SK-N-SH (cell line): ENCODE measurements at regions not wholly inside any gene's neighbourhood (a gene's known extent, or its start where the extent isn't known, plus 50 kb on each side); places are given as distances from the start of the nearest gene placed in this dataset.

Experiments
- CTCF ChIA-PET: fragments of 300-600, 350-600 bp; formaldehyde crosslinking; extraction: SDS; loops from one replicate; lab custom pipeline; 2021; lab: Yijun Ruan, JAX
- POLR2A ChIA-PET: fragments of 350-600 bp; sonication (Branson Sonifier 250); formaldehyde crosslinking; extraction: SDS; loops from one replicate; lab custom pipeline; 2020; ENCODE audit warnings: antibody characterized with exemption, inconsistent platforms; lab: Yijun Ruan, JAX
- DNase-seq: peaks from one replicate; pipeline ENCODE4 v3.0.0; 2012
- H2AFZ ChIP-seq: fragments of 200-600 bp; sonication (generic); 2 replicates; pipeline ENCODE4 v1.8.1; 2016; ENCODE audit warnings: antibody characterized with exemption, mild to moderate bottlenecking, low read depth
- H3F3A ChIP-seq: fragments of 200-600 bp; sonication (generic); replicated peaks from 2 replicates; pipeline ENCODE3; 2016; ENCODE audit warnings: antibody characterized with exemption, mild to moderate bottlenecking; ENCODE audit not compliant: insufficient read depth
- H3K27ac ChIP-seq, 2 experiments: fragments of 200-500 bp in 1 of 2; fragments of 200-600 bp in 1 of 2; sonication (Bioruptor generic) in 1 of 2; sonication (generic), shearing (Covaris generic) in 1 of 2; 2 replicates each; pipeline versions ENCODE4 v1.5.1 to v1.6.1; 2014 to 2016; ENCODE audit warnings: low read depth in 2 of 2, inconsistent platforms in 1 of 2, low read length in 1 of 2, mild to moderate bottlenecking in 1 of 2, mixed read lengths in 1 of 2
- H3K27me3 ChIP-seq: fragments of 200-600 bp; sonication (generic), shearing (Covaris generic); 2 replicates; pipeline ENCODE4 v1.6.1; 2016; ENCODE audit warnings: mixed run types; ENCODE audit not compliant: insufficient read depth
- H3K36me3 ChIP-seq, 2 experiments: fragments of 200-500 bp in 1 of 2; fragments of 200-600 bp in 1 of 2; sonication (Bioruptor generic) in 1 of 2; sonication (generic) in 1 of 2; replicated peaks in 1 of 2; 2 replicates each; pipeline versions ENCODE3 to v1.5.1; 2014 to 2016; ENCODE audit warnings: low read length in 1 of 2, mild to moderate bottlenecking in 1 of 2; ENCODE audit not compliant: insufficient read depth in 2 of 2, control insufficient read depth in 1 of 2
- H3K4me1 ChIP-seq, 2 experiments: fragments of 200-500 bp in 1 of 2; fragments of 200-600 bp in 1 of 2; sonication (Bioruptor generic) in 1 of 2; sonication (generic), shearing (Covaris generic) in 1 of 2; 2 replicates each; pipeline versions ENCODE4 v1.5.1 to v1.6.1; 2014 to 2016; ENCODE audit warnings: low read depth in 1 of 2, low read length in 1 of 2, mixed run types in 1 of 2; ENCODE audit not compliant: insufficient read depth in 2 of 2, control insufficient read depth in 1 of 2
- H3K4me2 ChIP-seq: fragments of 200-600 bp; sonication (generic), shearing (Covaris generic); 2 replicates; pipeline ENCODE4 v1.6.1; 2017; ENCODE audit warnings: mixed run types
- H3K4me3 ChIP-seq, 2 experiments: fragments of 200-500 bp in 1 of 2; fragments of 200-600 bp in 1 of 2; sonication (Bioruptor generic) in 1 of 2; sonication (generic), shearing (Covaris generic) in 1 of 2; 2 replicates each; pipeline versions ENCODE4 v1.5.1 to v1.8.1; 2014 to 2016; ENCODE audit warnings: low read depth in 2 of 2, inconsistent platforms in 1 of 2, low read length in 1 of 2, mild to moderate bottlenecking in 1 of 2, mixed read lengths in 1 of 2, moderate library complexity in 1 of 2
- H3K79me2 ChIP-seq: fragments of 200-600 bp; sonication (generic); 2 replicates; pipeline ENCODE4 v1.8.1; 2017; ENCODE audit warnings: mild to moderate bottlenecking; ENCODE audit not compliant: insufficient read depth
- H3K9ac ChIP-seq: fragments of 200-600 bp; sonication (generic); 2 replicates; pipeline ENCODE4 v1.6.1; 2017; ENCODE audit warnings: mixed run types
- H3K9me2 ChIP-seq: fragments of 200-600 bp; sonication (generic); 2 replicates; pipeline ENCODE4 v1.6.1; 2017; ENCODE audit warnings: mixed run types
- H3K9me3 ChIP-seq: fragments of 200-600 bp; sonication (generic); 2 replicates; pipeline ENCODE4 v1.6.1; 2017; ENCODE audit warnings: mixed run types, mild to moderate bottlenecking, moderate library complexity
- H4K20me1 ChIP-seq: fragments of 200-600 bp; sonication (generic); 2 replicates; pipeline ENCODE4 v1.6.1; 2017; ENCODE audit warnings: mild to moderate bottlenecking, mixed run types; ENCODE audit not compliant: insufficient read depth
- ELF1 ChIP-seq: IDR thresholded peaks from 2 replicates; pipeline ENCODE4 v1.4.0; 2012
- EP300 ChIP-seq, 2 experiments: IDR thresholded peaks; 2 replicates each; pipeline versions ENCODE4 v1.4.0 to v1.6.1; 2012; ENCODE audit warnings: borderline replicate concordance in 1 of 2, low read depth in 1 of 2, low read length in 1 of 2
- MEF2A ChIP-seq: IDR thresholded peaks from 2 replicates; pipeline ENCODE4 v1.4.0; 2012; ENCODE audit warnings: low read depth, borderline replicate concordance
- NFIC ChIP-seq: IDR thresholded peaks from 2 replicates; pipeline ENCODE4 v1.4.0; 2012; ENCODE audit warnings: borderline replicate concordance
- TAF1 ChIP-seq: IDR thresholded peaks from 2 replicates; pipeline ENCODE4 v1.6.1; 2012; ENCODE audit warnings: low read depth, mild to moderate bottlenecking, low read length, moderate library complexity, borderline replicate concordance
- TEAD4 ChIP-seq: IDR thresholded peaks from 2 replicates; pipeline ENCODE4 v1.4.0; 2012; ENCODE audit warnings: mild to moderate bottlenecking, borderline replicate concordance; ENCODE audit not compliant: insufficient read depth
- YY1 ChIP-seq: IDR thresholded peaks from 2 replicates; pipeline ENCODE4 v1.4.0; 2012; ENCODE audit warnings: low read depth, mild to moderate bottlenecking
- WGBS: methylation state at CpG from one replicate; pipeline ENCODE4 v1.1.6; 2017; ENCODE audit warnings: low lambda C conversion rate; 5-methylcytosine and 5-hydroxymethylcytosine counted together
- TF ChIP-seq, protein P1 (sequence below): fragments of 150-350 bp; IDR thresholded peaks from 2 replicates; pipeline ENCODE4 v1.6.1; 2016; ENCODE audit warnings: mild to moderate bottlenecking, low read depth, low read length
- TF ChIP-seq, protein P2 (sequence below): IDR thresholded peaks from 2 replicates; pipeline ENCODE4 v1.6.1; 2012; ENCODE audit warnings: mild to moderate bottlenecking, low read depth, low read length, moderate library complexity

DNA sequence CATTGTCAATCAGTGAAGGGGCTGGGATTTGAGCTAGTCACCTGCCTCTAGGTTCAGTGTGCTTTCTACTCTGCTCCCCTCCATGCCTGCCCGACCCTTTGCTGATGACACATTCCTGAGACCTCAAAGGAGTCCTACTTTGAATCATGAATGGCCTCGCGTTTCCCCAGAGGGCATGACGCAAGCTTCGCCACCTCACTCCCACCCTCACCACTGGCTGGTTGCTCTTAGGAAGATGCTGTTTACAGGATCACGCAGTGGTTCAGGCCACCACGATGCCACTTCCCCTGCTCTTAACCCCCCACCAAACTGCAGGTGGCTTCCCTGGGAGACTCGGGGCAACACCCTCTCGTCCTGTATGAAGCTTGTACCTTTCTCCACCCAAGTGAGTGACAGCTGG, 62.9 kb upstream of the B3GAT1 start:
- TF ChIP-seq NFIC (no peak), YY1 (no peak), MEF2A (no peak), ELF1 (no peak), EP300 (IDR thresholded peaks at IDR 0.05; ENCODE audit: borderline replicate concordance in 1 of 2, low read depth in 1 of 2, low read length in 1 of 2) (no peak), TAF1 (no peak), TEAD4 (no peak)
- TF ChIP-seq, protein P1, sequence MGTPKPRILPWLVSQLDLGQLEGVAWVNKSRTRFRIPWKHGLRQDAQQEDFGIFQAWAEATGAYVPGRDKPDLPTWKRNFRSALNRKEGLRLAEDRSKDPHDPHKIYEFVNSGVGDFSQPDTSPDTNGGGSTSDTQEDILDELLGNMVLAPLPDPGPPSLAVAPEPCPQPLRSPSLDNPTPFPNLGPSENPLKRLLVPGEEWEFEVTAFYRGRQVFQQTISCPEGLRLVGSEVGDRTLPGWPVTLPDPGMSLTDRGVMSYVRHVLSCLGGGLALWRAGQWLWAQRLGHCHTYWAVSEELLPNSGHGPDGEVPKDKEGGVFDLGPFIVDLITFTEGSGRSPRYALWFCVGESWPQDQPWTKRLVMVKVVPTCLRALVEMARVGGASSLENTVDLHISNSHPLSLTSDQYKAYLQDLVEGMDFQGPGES, result no peak
- TF ChIP-seq, all 33 proteins: peak for 0
- Histone ChIP-seq H3K9me3 (no peaks in the 10 kb centered on the region), H4K20me1 (no peaks in the 10 kb centered on the region), H3K36me3 (no peaks in the 10 kb centered on the region), H3K9me2 (no peaks in the 10 kb centered on the region), H3K27ac (no peak overlapping the region), H3K4me3 (no peak overlapping the region), H3K4me1 (peaks cover 0 to 5% of the 10 kb centered on the region in 2 experiments; a peak in 1 of 4 replicates), H3K27me3 (no peaks in the 10 kb centered on the region), H3K9ac (no peak overlapping the region), H3K79me2 (no peaks in the 10 kb centered on the region), H3F3A (no peaks in the 10 kb centered on the region), H3K4me2 (no peak overlapping the region), H2AFZ (no peak overlapping the region)
- 38% methylated on average over 8 of the region's 9 CpGs for WGBS
- no peak for DNase-seq
- ChIA-PET CTCF (interaction anchor here (2.3 kb wide), 1 partner anchor 10 kb away, joined by 12 read pairs; no protein-coding TSS in a partner anchor), POLR2A (interaction anchor here (0.8 kb wide), 1 partner anchor 10 kb away, joined by 3 read pairs; no protein-coding TSS in a partner anchor)

DNA sequence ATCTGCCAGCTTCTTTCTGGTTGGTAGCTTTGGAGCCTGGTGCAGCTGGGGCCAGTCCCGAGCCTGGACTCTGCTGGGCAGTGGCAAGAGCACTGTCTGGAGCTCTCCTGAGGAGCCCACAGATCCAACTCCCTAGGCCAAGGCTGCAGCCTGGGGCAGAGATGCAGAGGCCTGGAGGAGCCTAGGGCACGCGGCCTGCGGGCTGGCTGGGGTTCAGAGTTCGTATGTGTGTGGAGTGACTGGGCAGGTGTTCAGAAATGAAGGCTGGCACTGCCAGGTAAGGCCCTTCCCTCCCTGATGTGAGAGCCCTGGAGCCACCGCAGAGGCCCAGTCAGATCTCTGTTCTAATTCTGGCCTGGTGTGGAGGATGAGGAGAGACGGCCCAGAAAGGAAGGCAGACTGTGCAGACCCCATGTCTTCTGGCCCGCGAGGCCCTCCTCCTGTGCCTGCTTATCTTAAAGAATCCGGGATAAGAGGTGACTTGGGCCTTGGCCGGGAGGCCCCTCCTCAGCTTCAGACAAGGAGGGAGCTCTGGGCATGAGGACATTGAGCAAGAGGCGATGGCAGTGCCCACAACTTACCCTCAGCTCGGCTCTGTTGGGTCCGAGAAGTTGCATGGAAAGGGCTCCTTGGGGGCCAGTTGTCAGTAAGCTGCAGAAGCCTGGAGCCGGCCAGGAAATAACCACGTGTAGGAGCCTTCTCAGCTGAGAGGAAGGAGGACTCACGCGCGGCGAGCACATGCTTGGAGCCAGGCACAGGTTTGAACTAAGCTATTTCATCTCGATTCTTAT, 62.2 kb upstream of the B3GAT1 start:
- no peaks in the 10 kb centered on the region for H3F3A ChIP-seq
- no peak overlapping the region for H3K4me2 ChIP-seq
- no peak overlapping the region for H3K4me3 ChIP-seq
- TF ChIP-seq, protein P2, sequence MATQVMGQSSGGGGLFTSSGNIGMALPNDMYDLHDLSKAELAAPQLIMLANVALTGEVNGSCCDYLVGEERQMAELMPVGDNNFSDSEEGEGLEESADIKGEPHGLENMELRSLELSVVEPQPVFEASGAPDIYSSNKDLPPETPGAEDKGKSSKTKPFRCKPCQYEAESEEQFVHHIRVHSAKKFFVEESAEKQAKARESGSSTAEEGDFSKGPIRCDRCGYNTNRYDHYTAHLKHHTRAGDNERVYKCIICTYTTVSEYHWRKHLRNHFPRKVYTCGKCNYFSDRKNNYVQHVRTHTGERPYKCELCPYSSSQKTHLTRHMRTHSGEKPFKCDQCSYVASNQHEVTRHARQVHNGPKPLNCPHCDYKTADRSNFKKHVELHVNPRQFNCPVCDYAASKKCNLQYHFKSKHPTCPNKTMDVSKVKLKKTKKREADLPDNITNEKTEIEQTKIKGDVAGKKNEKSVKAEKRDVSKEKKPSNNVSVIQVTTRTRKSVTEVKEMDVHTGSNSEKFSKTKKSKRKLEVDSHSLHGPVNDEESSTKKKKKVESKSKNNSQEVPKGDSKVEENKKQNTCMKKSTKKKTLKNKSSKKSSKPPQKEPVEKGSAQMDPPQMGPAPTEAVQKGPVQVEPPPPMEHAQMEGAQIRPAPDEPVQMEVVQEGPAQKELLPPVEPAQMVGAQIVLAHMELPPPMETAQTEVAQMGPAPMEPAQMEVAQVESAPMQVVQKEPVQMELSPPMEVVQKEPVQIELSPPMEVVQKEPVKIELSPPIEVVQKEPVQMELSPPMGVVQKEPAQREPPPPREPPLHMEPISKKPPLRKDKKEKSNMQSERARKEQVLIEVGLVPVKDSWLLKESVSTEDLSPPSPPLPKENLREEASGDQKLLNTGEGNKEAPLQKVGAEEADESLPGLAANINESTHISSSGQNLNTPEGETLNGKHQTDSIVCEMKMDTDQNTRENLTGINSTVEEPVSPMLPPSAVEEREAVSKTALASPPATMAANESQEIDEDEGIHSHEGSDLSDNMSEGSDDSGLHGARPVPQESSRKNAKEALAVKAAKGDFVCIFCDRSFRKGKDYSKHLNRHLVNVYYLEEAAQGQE, result no peak
- TF ChIP-seq, all 33 proteins: peak for 0
- Histone ChIP-seq H3K9me2 (no peaks in the 10 kb centered on the region), H3K9ac (no peak overlapping the region), H3K36me3 (no peaks in the 10 kb centered on the region), H4K20me1 (no peaks in the 10 kb centered on the region), H3K79me2 (no peaks in the 10 kb centered on the region), H2AFZ (no peak overlapping the region), H3K9me3 (no peaks in the 10 kb centered on the region), H3K4me1 (peaks cover 0 to 2% of the 10 kb centered on the region in 2 experiments; a peak in 1 of 4 replicates), H3K27me3 (no peaks in the 10 kb centered on the region), H3K27ac (no peak overlapping the region)
- 57% methylated on average over 15 of the region's 21 CpGs for WGBS
- no peak for DNase-seq
- ChIA-PET POLR2A (interaction anchor here (0.6 to 0.8 kb wide), 2 partner anchors 10 to 55 kb away, joined by 3 read pairs; no protein-coding TSS in a partner anchor), CTCF (interaction anchor here (0.7 to 2.3 kb wide), 2 partner anchors 10 to 93 kb away, joined by 3 to 12 read pairs; no protein-coding TSS in a partner anchor)
